HepG2 (cell line): ENCODE measurements at regions not wholly inside any gene's neighbourhood (a gene's known extent, or its start where the extent isn't known, plus 50 kb on each side); places are given as distances from the start of the nearest gene placed in this dataset.

Experiments
- ATAC-seq: fragments of 200-7000 bp; cut with Tn5 transposase; 3 replicates; pipeline ENCODE4 v1.9.1; 2020; ENCODE audit warnings: mild to moderate bottlenecking, moderate library complexity
- BruUV-seq: library from RNA; stranded (reverse); fragments of 400-500 nt; replicated peaks from 2 replicates; lab custom pipeline; 2021; lab: Mats Ljungman, UMichigan
- CTCF ChIA-PET: fragments of 300-600 bp; formaldehyde crosslinking; extraction: SDS; loops from one replicate; lab custom pipeline; 2021; ENCODE audit warnings: low total read pairs, inconsistent platforms, low intra/inter-chr PET ratio; lab: Yijun Ruan, JAX
- POLR2A ChIA-PET: fragments of 350-600 bp; sonication (Branson Sonifier 250); formaldehyde crosslinking; loops from one replicate; lab custom pipeline; 2020; ENCODE audit warnings: antibody characterized with exemption, inconsistent platforms; lab: Yijun Ruan, JAX
- DNase-seq: peaks from one replicate; pipeline ENCODE4 v3.0.0-alpha.2; 2015; ENCODE audit warnings: low spot score
- FAIRE-seq: peaks from 3 replicates; lab custom pipeline; 2011; peaks lifted over from hg19 to GRCh38; lab: Jason Lieb, UNC
- H2AFZ ChIP-seq: one replicate; pipeline ENCODE4 v1.6.1; 2011; ENCODE audit warnings: low read length, inconsistent platforms
- H3K27ac ChIP-seq: fragments of 300-600 bp; 3 replicates; pipeline ENCODE4 v1.8.0; 2011; ENCODE audit warnings: mixed run types, mild to moderate bottlenecking, mixed read lengths, low read length, inconsistent platforms; ENCODE audit not compliant: insufficient read depth; ENCODE audit errors: extremely low read length
- H3K27me3 ChIP-seq, 2 experiments: fragments of 200-600 bp in 1 of 2; 2 replicates in 1 of 2; 3 replicates in 1 of 2; pipeline versions ENCODE4 v1.6.0 to v1.8.0; 2011; ENCODE audit warnings: low read length in 2 of 2, mild to moderate bottlenecking in 2 of 2, moderate library complexity in 2 of 2, inconsistent platforms in 1 of 2; ENCODE audit not compliant: insufficient read depth in 2 of 2, control insufficient read depth in 1 of 2
- H3K36me3 ChIP-seq, 2 experiments: fragments of 200-600 bp in 1 of 2; replicated peaks in 1 of 2; 2 replicates in 1 of 2; 3 replicates in 1 of 2; pipeline versions ENCODE4 v1.5.1 to v1.8.0; 2011; ENCODE audit warnings: low read length in 2 of 2, inconsistent platforms in 1 of 2; ENCODE audit not compliant: insufficient read depth in 2 of 2, control insufficient read depth in 1 of 2
- H3K4me1 ChIP-seq: 2 replicates; pipeline ENCODE4 v1.5.1; 2012; ENCODE audit warnings: low read length, inconsistent platforms; ENCODE audit not compliant: insufficient read depth
- H3K4me2 ChIP-seq: 2 replicates; pipeline ENCODE4 v1.6.0; 2011; ENCODE audit warnings: low read depth, low read length, inconsistent platforms
- H3K4me3 ChIP-seq, 3 experiments: fragments of 200-600 bp in 1 of 3; sonication (generic), shearing (Covaris generic) in 1 of 3; replicated peaks in 1 of 3; 2 replicates each; pipeline ENCODE4 v1.5.1; 2011 to 2016; ENCODE audit warnings: low read length in 3 of 3, inconsistent platforms in 2 of 3, low read depth in 2 of 3, mild to moderate bottlenecking in 2 of 3, control low read depth in 1 of 3, mixed read lengths in 1 of 3; ENCODE audit not compliant: insufficient read depth in 1 of 3
- H3K79me2 ChIP-seq: one replicate; pipeline ENCODE4 v1.6.1; 2011; ENCODE audit warnings: low read length, inconsistent platforms; ENCODE audit not compliant: insufficient read depth
- H3K9ac ChIP-seq: 2 replicates; pipeline ENCODE4 v1.6.0; 2011; ENCODE audit warnings: mild to moderate bottlenecking, low read depth, low read length, inconsistent platforms; ENCODE audit not compliant: insufficient read depth
- H3K9me3 ChIP-seq: 2 replicates; pipeline ENCODE4 v1.5.1; 2012; ENCODE audit warnings: mild to moderate bottlenecking, low read length
- H4K20me1 ChIP-seq: 2 replicates; pipeline ENCODE4 v1.6.0; 2011; ENCODE audit warnings: inconsistent platforms, mild to moderate bottlenecking, low read length, moderate library complexity; ENCODE audit not compliant: insufficient read depth
- ATRX ChIP-seq: sonication (generic); formaldehyde crosslinking; IDR thresholded peaks from 2 replicates; pipeline ENCODE4 v1.4.0; 2020; ENCODE audit warnings: missing genetic modification reagents, borderline replicate concordance
- MBNL3 ChIP-seq: fragments of 250-450 bp; sonication (Bioruptor Pico); conservative IDR thresholded peaks from 2 replicates; pipeline ENCODE4 v1.8.0; 2022; ENCODE audit warnings: mild to moderate bottlenecking, inconsistent platforms
- MTF1 ChIP-seq: sonication (generic); formaldehyde crosslinking; IDR thresholded peaks from 2 replicates; pipeline ENCODE4 v1.5.0; 2020; ENCODE audit warnings: missing genetic modification reagents
- NFKBIZ ChIP-seq: IDR thresholded peaks from 2 replicates; pipeline ENCODE4 v1.6.1; 2018; ENCODE audit warnings: missing genetic modification reagents, missing compliant biosample characterization
- PHF20 ChIP-seq: sonication (generic); formaldehyde crosslinking; IDR thresholded peaks from 2 replicates; pipeline ENCODE4 v1.5.0; 2020; ENCODE audit warnings: mild to moderate bottlenecking, missing genetic modification reagents
- RBM22 ChIP-seq: fragments of 200-400 bp; formaldehyde crosslinking; optimal IDR thresholded peaks from 2 replicates; pipeline ENCODE3; 2017; ENCODE audit warnings: mild to moderate bottlenecking, low read length, moderate library complexity
- XBP1 ChIP-seq: sonication (generic); formaldehyde crosslinking; IDR thresholded peaks from 2 replicates; pipeline ENCODE4 v1.5.0; 2020; ENCODE audit warnings: missing genetic modification reagents
- ZFP1 ChIP-seq: IDR thresholded peaks from 2 replicates; pipeline ENCODE4 v1.6.1; 2016
- ZFP36L2 ChIP-seq: sonication (generic); formaldehyde crosslinking; IDR thresholded peaks from 2 replicates; pipeline ENCODE4 v1.4.0; 2020; ENCODE audit warnings: missing genetic modification reagents
- ZNF3 ChIP-seq: IDR thresholded peaks from 2 replicates; pipeline ENCODE4 v1.7.0; 2017; ENCODE audit warnings: inconsistent platforms
- ZNF570 ChIP-seq: sonication (generic); formaldehyde crosslinking; IDR thresholded peaks from 2 replicates; pipeline ENCODE4 v1.4.0; 2020; ENCODE audit warnings: mild to moderate bottlenecking, missing genetic modification reagents, borderline replicate concordance
- ZNF674 ChIP-seq: sonication (generic); formaldehyde crosslinking; IDR thresholded peaks from 2 replicates; pipeline ENCODE4 v1.5.0; 2020; ENCODE audit warnings: low read depth, mild to moderate bottlenecking, missing genetic modification reagents
- WGBS: methylation state at CpG from one replicate; pipeline ENCODE4 v1.1.6; 2017; ENCODE audit warnings: low lambda C conversion rate; 5-methylcytosine and 5-hydroxymethylcytosine counted together
- in situ Hi-C: cut with HindIII; loops from 2 replicates; pipeline ENCODE4 v1.10.0; 2017; ENCODE audit warnings: low pct_unique_long_range_greater_than_20kb; ENCODE audit not compliant: extremely low pct_ligation_motif_present
- intact Hi-C: fragments of 100-400 bp; cut with micrococcal nuclease; formaldehyde crosslinking; loops from one replicate; pipeline ENCODE4 v1.10.0; 2022; ENCODE audit not compliant: unreplicated experiment
- TF ChIP-seq, protein P1 (sequence below): sonication (generic); formaldehyde crosslinking; IDR thresholded peaks from 2 replicates; pipeline ENCODE4 v1.4.0; 2020; ENCODE audit warnings: mild to moderate bottlenecking, missing genetic modification reagents
- TF ChIP-seq, protein P2 (sequence below): sonication (generic); formaldehyde crosslinking; IDR thresholded peaks from 2 replicates; pipeline ENCODE4 v1.8.0; 2022; ENCODE audit warnings: missing genetic modification reagents, mild to moderate bottlenecking, inconsistent platforms, borderline replicate concordance
- TF ChIP-seq, protein P3 (sequence below): fragments of 450-650 bp; IDR thresholded peaks from 2 replicates; pipeline ENCODE4 v1.6.1; 2017
- TF ChIP-seq, protein P4 (sequence below): sonication (generic); formaldehyde crosslinking; IDR thresholded peaks from 2 replicates; pipeline ENCODE4 v1.8.1; 2023; ENCODE audit warnings: mild to moderate bottlenecking, missing genetic modification reagents
- TF ChIP-seq, protein P5 (sequence below): sonication (generic); formaldehyde crosslinking; IDR thresholded peaks from 2 replicates; pipeline ENCODE4 v1.5.1; 2020; ENCODE audit warnings: mild to moderate bottlenecking, missing genetic modification reagents, borderline replicate concordance

DNA sequence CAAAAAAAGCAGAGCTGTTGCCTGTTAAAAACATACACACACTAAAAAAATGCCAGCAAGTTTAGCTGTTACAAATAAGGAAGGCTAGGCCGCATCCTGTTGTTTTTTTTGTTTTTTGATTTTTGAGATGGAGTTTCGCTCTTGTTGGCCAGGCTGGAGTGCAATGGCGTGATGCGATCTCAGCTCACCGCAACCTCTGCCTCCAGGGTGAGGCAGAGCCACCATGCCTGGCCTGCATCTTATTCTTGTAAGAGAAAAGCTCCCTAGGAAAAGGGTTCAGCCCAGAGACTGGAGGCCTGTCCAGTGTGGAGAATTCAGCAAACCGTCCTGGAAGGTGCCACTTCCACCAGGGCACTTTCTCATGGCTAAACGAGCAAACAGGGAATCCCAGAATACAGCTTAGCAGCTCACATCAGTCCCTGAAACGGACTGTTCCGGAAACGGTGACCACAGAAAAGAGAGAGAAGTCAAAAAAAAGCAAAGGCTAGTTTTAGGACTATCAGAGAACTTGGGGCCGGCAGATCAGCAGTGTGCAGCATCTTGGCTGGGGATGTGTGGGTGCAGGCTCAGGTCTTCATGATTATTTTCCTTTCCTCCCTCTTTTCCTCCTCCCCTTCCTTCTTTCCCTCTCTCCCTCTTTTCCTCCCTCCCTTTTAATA lies 283.6 kb downstream of the AJAP1 start:
- no peaks in the 10 kb centered on the region for H3K36me3 ChIP-seq
- no peaks in the 10 kb centered on the region for H3K4me1 ChIP-seq
- in situ Hi-C loops (no loop called here), intact Hi-C loops (no loop called here)
- no peak overlapping the region for H3K9ac ChIP-seq
- H2AFZ ChIP-seq = no peak overlapping the region
- H3K4me2 ChIP-seq = no peak overlapping the region
- BruUV-seq = no TSS peak
- TF ChIP-seq XBP1 (CRISPR knock-in tag) (no peak), MTF1 (CRISPR knock-in tag) (no peak), ZNF3 (CRISPR knock-in tag) (no peak), MBNL3 (CRISPR knock-in tag) (no peak), ZFP1 (CRISPR knock-in tag) (no peak), ZNF570 (CRISPR knock-in tag) (no peak), NFKBIZ (CRISPR knock-in tag) (no peak), ATRX (no peak), ZFP36L2 (CRISPR knock-in tag) (no peak), PHF20 (CRISPR knock-in tag) (no peak), ZNF674 (CRISPR knock-in tag) (no peak), RBM22 (no peak)
- TF ChIP-seq, protein P1, sequence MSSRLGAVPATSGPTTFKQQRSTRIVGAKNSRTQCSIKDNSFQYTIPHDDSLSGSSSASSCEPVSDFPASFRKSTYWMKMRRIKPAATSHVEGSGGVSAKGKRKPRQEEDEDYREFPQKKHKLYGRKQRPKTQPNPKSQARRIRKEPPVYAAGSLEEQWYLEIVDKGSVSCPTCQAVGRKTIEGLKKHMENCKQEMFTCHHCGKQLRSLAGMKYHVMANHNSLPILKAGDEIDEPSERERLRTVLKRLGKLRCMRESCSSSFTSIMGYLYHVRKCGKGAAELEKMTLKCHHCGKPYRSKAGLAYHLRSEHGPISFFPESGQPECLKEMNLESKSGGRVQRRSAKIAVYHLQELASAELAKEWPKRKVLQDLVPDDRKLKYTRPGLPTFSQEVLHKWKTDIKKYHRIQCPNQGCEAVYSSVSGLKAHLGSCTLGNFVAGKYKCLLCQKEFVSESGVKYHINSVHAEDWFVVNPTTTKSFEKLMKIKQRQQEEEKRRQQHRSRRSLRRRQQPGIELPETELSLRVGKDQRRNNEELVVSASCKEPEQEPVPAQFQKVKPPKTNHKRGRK = no peak
- TF ChIP-seq, protein P2, sequence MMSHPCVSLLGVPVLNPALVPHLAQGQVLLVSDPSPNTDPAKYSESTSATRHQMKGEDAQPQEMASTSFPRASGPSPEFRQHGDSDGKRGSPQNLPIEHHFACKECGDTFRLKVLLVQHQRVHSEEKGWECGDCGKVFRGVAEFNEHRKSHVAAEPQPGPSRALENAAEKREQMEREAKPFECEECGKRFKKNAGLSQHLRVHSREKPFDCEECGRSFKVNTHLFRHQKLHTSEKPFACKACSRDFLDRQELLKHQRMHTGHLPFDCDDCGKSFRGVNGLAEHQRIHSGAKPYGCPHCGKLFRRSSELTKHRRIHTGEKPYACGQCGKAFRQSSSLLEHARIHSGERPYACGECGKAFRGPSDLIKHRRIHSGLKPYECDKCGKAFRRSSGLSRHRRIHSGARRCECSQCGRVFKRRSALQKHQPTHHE (CRISPR knock-in tag) = no peak
- TF ChIP-seq, protein P3, sequence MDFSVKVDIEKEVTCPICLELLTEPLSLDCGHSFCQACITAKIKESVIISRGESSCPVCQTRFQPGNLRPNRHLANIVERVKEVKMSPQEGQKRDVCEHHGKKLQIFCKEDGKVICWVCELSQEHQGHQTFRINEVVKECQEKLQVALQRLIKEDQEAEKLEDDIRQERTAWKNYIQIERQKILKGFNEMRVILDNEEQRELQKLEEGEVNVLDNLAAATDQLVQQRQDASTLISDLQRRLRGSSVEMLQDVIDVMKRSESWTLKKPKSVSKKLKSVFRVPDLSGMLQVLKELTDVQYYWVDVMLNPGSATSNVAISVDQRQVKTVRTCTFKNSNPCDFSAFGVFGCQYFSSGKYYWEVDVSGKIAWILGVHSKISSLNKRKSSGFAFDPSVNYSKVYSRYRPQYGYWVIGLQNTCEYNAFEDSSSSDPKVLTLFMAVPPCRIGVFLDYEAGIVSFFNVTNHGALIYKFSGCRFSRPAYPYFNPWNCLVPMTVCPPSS = no peak
- TF ChIP-seq, protein P4, sequence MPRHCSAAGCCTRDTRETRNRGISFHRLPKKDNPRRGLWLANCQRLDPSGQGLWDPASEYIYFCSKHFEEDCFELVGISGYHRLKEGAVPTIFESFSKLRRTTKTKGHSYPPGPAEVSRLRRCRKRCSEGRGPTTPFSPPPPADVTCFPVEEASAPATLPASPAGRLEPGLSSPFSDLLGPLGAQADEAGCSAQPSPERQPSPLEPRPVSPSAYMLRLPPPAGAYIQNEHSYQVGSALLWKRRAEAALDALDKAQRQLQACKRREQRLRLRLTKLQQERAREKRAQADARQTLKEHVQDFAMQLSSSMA (CRISPR knock-in tag) = no peak
- TF ChIP-seq, protein P5, sequence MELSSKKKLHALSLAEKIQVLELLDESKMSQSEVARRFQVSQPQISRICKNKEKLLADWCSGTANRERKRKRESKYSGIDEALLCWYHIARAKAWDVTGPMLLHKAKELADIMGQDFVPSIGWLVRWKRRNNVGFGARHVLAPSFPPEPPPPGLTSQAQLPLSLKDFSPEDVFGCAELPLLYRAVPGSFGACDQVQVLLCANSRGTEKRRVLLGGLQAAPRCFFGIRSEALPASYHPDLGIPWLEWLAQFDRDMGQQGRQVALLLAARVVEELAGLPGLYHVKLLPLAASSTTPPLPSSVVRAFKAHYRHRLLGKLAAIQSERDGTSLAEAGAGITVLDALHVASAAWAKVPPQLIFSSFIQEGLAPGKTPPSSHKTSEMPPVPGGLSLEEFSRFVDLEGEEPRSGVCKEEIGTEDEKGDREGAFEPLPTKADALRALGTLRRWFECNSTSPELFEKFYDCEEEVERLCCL (CRISPR knock-in tag) = no peak
- DNase-seq = no peak
- no peak for ATAC-seq
- H3K9me3 ChIP-seq = peaks cover 39% of the 10 kb centered on the region
- WGBS = 37% methylated on average over 11 of the region's 11 CpGs
- FAIRE-seq = no peak
- 0 out of 5 replicates have a peak, but pooled peaks cover 0 to 2% of the 10 kb centered on the region in 2 experiments for H3K27me3 ChIP-seq
- H4K20me1 ChIP-seq = no peaks in the 10 kb centered on the region
- H3K79me2 ChIP-seq = no peaks in the 10 kb centered on the region
- H3K4me3 ChIP-seq = no peak overlapping the region
- CTCF ChIA-PET = no interaction called here
- POLR2A ChIA-PET = no interaction called here
- H3K27ac ChIP-seq = no peak overlapping the region
